Erythroblast (primary cell): ENCODE measurements at regions not wholly inside any gene's neighbourhood (a gene's known extent, or its start where the extent isn't known, plus 50 kb on each side); places are given as distances from the start of the nearest gene placed in this dataset.

ENCODE experiments used
- GATA1 ChIP-seq: IDR thresholded peaks from 2 replicates; pipeline ENCODE4 v1.6.1; 2011; ENCODE audit warnings: low read depth, mild to moderate bottlenecking, control low read depth, low read length, moderate library complexity
- POLR2A ChIP-seq: IDR thresholded peaks from 2 replicates; pipeline ENCODE4 v1.6.1; 2011; ENCODE audit warnings: mild to moderate bottlenecking, low read length

- TF ChIP-seq POLR2A (no peak), GATA1 (no peak)
Observed at GRCh38 chr3:115438799-115439198, 184.5 kb upstream of the GAP43 start.
